Vagina (tissue), 2 donors: ENCODE measurements at regions not wholly inside any gene's neighbourhood (a gene's known extent, or its start where the extent isn't known, plus 50 kb on each side); places are given as distances from the start of the nearest gene placed in this dataset.

Experiments
- POLR2A ChIP-seq, 2 donors: fragments of 450-650 bp; IDR thresholded peaks; one replicate each; pipeline ENCODE4 v1.6.1; 2017; ENCODE audit warnings: antibody characterized with exemption in 2 of 2, mild to moderate bottlenecking in 2 of 2, moderate library complexity in 2 of 2
- POLR2AphosphoS5 ChIP-seq, 2 donors: sonication (generic); formaldehyde crosslinking; IDR thresholded peaks; one replicate each; pipeline ENCODE4 v1.9.0; 2017; ENCODE audit warnings: antibody characterized with exemption in 2 of 2, mild to moderate bottlenecking in 2 of 2, low read depth in 1 of 2; ENCODE audit not compliant: insufficient read depth in 1 of 2
- TF ChIP-seq, protein P1 (sequence below), 3 experiments: fragments of 450-650 bp in 2 of 3; fragments of 200-600 bp in 1 of 3; sonication (generic) in 1 of 3; IDR thresholded peaks; one replicate each; pipeline ENCODE4 v1.5.1; 2017 to 2019; ENCODE audit warnings: antibody characterized with exemption in 3 of 3, mild to moderate bottlenecking in 2 of 3, moderate library complexity in 2 of 3

DNA sequence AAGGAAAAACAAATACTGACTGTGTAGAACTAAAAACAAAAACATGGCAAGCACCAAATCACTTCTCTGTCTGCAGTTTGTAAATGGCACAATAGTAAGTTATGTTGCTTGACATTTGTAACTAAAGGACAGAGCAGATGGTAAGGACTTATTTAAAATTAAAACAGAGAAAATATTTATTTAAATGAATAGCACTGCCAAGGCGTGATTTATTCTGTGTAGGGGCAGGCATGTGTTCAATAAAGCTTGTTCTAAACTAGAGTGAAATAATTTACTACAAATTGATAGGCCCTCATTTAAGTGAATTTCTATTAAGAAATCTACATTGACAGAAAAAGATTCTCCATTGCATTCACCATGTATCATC lies 231.5 kb downstream of the CYLC2 start:
- TF ChIP-seq, protein P1, sequence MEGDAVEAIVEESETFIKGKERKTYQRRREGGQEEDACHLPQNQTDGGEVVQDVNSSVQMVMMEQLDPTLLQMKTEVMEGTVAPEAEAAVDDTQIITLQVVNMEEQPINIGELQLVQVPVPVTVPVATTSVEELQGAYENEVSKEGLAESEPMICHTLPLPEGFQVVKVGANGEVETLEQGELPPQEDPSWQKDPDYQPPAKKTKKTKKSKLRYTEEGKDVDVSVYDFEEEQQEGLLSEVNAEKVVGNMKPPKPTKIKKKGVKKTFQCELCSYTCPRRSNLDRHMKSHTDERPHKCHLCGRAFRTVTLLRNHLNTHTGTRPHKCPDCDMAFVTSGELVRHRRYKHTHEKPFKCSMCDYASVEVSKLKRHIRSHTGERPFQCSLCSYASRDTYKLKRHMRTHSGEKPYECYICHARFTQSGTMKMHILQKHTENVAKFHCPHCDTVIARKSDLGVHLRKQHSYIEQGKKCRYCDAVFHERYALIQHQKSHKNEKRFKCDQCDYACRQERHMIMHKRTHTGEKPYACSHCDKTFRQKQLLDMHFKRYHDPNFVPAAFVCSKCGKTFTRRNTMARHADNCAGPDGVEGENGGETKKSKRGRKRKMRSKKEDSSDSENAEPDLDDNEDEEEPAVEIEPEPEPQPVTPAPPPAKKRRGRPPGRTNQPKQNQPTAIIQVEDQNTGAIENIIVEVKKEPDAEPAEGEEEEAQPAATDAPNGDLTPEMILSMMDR (IDR thresholded peaks at IDR 0.05): no peak
- TF ChIP-seq POLR2AphosphoS5 (IDR thresholded peaks at IDR 0.05; ENCODE audit: insufficient read depth in 1 of 2, low read depth in 1 of 2) (no peak), POLR2A (IDR thresholded peaks at IDR 0.05) (no peak)
